Kidney epithelial cell (primary cell): ENCODE measurements at regions not wholly inside any gene's neighbourhood (a gene's known extent, or its start where the extent isn't known, plus 50 kb on each side); places are given as distances from the start of the nearest gene placed in this dataset.

Source experiments
- DNase-seq: peaks from one replicate; pipeline ENCODE4 v3.0.0-alpha.2; 2010; ENCODE audit warnings: low read depth
- H3K27me3 ChIP-seq: 2 replicates; pipeline ENCODE4 v1.6.0; 2011; ENCODE audit warnings: low read length; ENCODE audit not compliant: control insufficient read depth, insufficient read depth
- H3K36me3 ChIP-seq: 2 replicates; pipeline ENCODE4 v1.5.1; 2011; ENCODE audit warnings: low read length; ENCODE audit not compliant: control insufficient read depth, insufficient read depth
- H3K4me3 ChIP-seq: 2 replicates; pipeline ENCODE4 v1.5.1; 2011; ENCODE audit warnings: low read depth, mild to moderate bottlenecking, control low read depth, low read length
- CTCF ChIP-seq: IDR thresholded peaks from 2 replicates; pipeline ENCODE4 v1.5.1; 2011; ENCODE audit warnings: mild to moderate bottlenecking, moderate library complexity, low read length, control low read depth, inconsistent platforms; ENCODE audit not compliant: insufficient read depth, poor library complexity, severe bottlenecking

GRCh38 chr5:159642379-159642778 is 273.9 kb upstream of the ADRA1B start:
- no peak for TF ChIP-seq CTCF
- no peak for DNase-seq
- no peaks in the 10 kb centered on the region for H3K36me3 ChIP-seq

GRCh38 chr5:159644053-159644452 is 272.2 kb upstream of the ADRA1B start:
- no peak for DNase-seq
- TF ChIP-seq CTCF, result no peak
- no peaks in the 10 kb centered on the region for H3K36me3 ChIP-seq
- no peak overlapping the region for H3K4me3 ChIP-seq
- no peaks in the 10 kb centered on the region for H3K27me3 ChIP-seq

More at GRCh38 chr5:159642379-159642778, 273.9 kb upstream of the ADRA1B start:
- H3K27me3 ChIP-seq, result no peaks in the 10 kb centered on the region
- no peak overlapping the region for H3K4me3 ChIP-seq

GRCh38 chr5:159645179-159645846 is 271.0 kb upstream of the ADRA1B start:
- H3K36me3 ChIP-seq, result no peaks in the 10 kb centered on the region
- TF ChIP-seq CTCF, result no peak
- no peak for DNase-seq
- no peak overlapping the region for H3K4me3 ChIP-seq
- no peaks in the 10 kb centered on the region for H3K27me3 ChIP-seq

GRCh38 chr5:159650803-159651202 is 265.5 kb upstream of the ADRA1B start:
- TF ChIP-seq CTCF, result no peak
- H3K27me3 ChIP-seq, result no peaks in the 10 kb centered on the region
- H3K36me3 ChIP-seq, result no peaks in the 10 kb centered on the region
- no peak overlapping the region for H3K4me3 ChIP-seq
- DNase-seq, result no peak

GRCh38 chr5:159655757-159656409 is 260.4 kb upstream of the ADRA1B start:
- DNase-seq, result no peak
- Histone ChIP-seq H3K36me3 (no peaks in the 10 kb centered on the region), H3K4me3 (no peak overlapping the region), H3K27me3 (no peaks in the 10 kb centered on the region)
- TF ChIP-seq CTCF, result no peak
